GF-D8 (cell line): ENCODE measurements at regions not wholly inside any gene's neighbourhood (a gene's known extent, or its start where the extent isn't known, plus 50 kb on each side); places are given as distances from the start of the nearest gene placed in this dataset.
"Not testable (repeated sequence)": the region's sequence is repeated elsewhere in the genome, so short reads cannot be mapped to it uniquely, and the experiment has no call there.

Experiments
- DNase-seq: peaks from one replicate; lab custom pipeline; 2025; lab: John Stamatoyannopoulos, UW

GRCh38 chr2:89797320-89798038, 1106.0 kb downstream of the RPIA start:
- no peak for DNase-seq

- DNase-seq = not testable (repeated sequence)
These were observed 1109.7 kb downstream of the RPIA start for GRCh38 chr2:89801207-89801606.

GRCh38 chr2:89806363-89806762, 1114.9 kb downstream of the RPIA start:
- not testable (repeated sequence) for DNase-seq

DNA sequence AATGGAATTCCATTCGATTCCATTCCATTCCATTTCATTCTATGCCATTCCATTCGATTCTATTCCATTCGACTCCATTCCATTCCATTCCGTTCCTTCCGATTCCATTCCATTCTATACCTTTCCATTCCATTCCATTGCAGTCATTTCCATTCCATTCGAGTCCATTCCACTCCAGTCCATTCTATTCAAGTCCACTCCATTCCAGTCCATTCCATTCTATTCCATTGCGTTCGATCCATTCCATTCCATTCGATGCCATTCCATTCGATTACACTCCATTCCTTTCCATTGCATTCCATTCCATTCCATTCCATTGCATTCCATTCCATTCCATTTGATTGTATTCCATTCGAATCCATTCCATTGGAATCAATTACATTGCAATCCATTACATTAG, 1119.8 kb downstream of the RPIA start:
- no peak for DNase-seq

DNA sequence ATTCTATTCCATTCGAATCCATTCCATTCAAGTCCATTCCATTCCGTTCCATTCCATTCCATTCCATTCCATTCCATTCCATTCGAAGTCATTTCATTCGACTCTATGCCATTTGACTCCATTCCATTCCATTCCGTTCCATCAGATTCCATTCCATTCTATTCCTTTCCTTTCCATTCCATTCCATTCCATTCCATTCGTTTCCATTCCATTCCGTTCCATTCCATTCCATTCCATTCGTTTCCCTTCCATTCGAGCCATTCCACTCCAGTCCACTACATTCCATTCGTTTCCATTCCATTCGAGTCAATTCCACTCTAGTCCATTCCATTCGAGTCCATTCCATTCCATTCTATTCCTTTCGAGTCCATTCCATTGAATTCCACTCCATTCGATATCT, 1120.4 kb downstream of the RPIA start:
- DNase-seq = not testable (repeated sequence)

DNA sequence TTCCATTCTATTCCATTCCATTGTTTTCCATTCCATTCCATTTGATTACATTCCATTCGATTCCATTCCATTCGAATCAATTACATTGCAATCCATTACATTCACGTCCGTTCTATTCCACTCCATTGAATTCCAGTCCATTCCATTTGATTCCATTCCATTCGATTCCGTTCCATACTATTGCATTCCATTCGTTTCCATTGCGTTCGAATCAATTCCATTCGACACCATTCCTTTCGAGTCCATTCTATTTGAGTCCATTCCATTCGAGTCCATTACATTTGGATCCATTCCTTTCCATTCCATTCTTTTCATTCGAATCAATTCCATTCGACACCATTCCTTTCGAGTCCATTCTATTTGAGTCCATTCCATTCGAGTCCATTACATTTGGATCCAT, 1122.9 kb downstream of the RPIA start:
- not testable (repeated sequence) for DNase-seq

GRCh38 chr2:89818873-89819272, 1127.4 kb downstream of the RPIA start:
- no peak for DNase-seq

DNA sequence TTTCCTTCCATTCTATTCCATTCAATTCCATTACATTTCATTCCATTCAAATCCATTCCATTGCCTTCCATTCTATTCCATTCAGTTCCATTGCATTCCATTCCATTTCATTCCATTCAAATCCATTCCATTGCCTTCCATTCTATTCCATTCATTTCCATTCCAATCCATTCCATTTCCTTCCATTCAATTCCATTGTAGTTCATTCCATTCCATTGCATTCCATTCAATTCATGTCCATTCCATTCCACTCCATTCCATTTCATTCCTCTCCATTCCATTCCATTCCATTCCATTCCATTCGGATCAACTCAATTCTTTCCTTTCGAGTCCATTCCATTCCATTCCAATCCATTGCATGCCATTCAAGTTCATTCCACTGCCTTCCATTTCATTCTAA, 1128.3 kb downstream of the RPIA start:
- DNase-seq = no peak

GRCh38 chr2:89820248-89820647, 1128.8 kb downstream of the RPIA start:
- no peak for DNase-seq

DNA sequence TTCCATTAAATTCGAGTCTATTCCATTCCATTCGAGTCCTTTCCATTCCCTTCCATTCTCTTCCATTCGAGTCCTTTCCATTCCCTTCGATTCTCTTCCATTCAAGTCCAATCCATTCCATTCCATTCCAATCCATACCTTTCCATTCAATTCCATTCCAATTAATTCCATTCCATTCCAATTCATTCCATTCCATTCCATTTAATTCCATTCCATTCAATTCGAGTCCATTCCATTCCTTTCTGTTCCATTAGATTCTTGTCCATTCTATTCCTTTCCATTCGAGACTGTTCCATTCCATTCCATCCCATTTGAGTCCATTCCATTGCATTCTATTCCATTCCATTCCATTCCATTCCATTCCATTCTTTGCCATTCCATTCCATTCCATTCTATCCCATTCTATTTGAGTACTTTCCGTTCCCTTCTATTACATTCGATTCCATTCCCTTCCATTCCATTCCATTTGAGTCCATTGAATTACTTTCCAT, 1130.0 kb downstream of the RPIA start:
- no peak for DNase-seq

DNA sequence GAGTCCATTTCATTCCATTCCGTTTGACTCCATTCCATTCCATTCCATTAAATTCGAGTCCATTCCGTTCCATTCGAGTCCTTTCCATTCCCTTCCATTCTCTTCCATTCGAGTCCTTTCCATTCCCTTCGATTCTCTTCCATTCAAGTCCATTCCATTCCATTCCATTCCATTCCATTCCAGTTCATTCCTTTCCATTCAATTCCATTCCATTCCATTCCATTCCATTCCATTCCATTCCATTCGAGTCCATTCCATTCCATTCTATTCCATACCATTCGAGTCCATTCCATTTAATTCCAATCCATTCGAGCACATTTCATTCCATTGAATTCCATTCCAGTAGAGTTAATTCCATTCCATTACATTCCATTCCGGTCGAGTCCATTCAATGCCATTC, 1130.9 kb downstream of the RPIA start:
- DNase-seq = not testable (repeated sequence)

DNA sequence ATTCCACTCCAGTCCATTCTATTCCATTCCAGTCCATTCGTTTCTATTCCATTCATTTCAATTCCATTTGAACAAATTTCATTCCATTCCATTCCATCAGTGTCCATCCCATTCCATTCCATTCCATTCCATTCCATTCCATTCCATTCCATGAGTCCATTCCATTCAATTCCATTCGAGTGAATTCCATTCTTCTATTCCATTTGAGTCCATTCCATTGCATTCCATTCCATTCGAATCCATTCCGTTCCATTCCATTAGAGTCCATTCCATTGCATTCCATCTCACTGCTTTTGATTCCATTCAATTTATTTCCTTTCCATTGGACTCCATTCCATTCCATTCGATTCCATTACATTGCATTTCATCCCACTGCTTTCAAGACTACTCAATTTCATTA, 1132.1 kb downstream of the RPIA start:
- no peak for DNase-seq

GRCh38 chr2:89825034-89825433, 1133.6 kb downstream of the RPIA start:
- DNase-seq = no peak

DNA sequence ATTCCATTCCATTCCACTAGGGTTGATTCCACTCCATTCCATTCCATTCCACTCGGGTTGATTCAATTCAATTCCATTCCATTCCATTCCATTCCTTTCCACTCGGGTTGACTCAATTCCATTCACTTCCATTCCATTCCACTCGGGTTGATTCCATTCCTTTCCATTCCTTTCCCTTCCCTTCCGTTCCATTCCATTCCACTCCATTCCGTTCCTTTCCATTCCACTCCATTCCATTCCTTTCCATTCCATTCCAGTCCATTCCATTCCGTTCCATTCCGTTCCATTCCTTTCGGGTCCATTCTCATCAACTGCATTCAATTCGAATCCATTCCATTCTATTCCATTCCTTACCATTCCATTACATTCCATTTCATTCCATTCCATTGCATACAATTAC, 1135.3 kb downstream of the RPIA start:
- not testable (repeated sequence) for DNase-seq

- DNase-seq = not testable (repeated sequence)
These were observed 1136.4 kb downstream of the RPIA start for GRCh38 chr2:89827829-89828228.

GRCh38 chr2:89828416-89828815, 1136.9 kb downstream of the RPIA start:
- not testable (repeated sequence) for DNase-seq

- DNase-seq = not testable (repeated sequence)
These were observed 1137.6 kb downstream of the RPIA start for GRCh38 chr2:89828961-89829631.

GRCh38 chr2:89829828-89830227, 1138.4 kb downstream of the RPIA start:
- no peak for DNase-seq

GRCh38 chr2:89830341-89831218, 1139.1 kb downstream of the RPIA start:
- DNase-seq = not testable (repeated sequence)

GRCh38 chr2:89831641-89832498, 1140.4 kb downstream of the RPIA start:
- no peak for DNase-seq

DNA sequence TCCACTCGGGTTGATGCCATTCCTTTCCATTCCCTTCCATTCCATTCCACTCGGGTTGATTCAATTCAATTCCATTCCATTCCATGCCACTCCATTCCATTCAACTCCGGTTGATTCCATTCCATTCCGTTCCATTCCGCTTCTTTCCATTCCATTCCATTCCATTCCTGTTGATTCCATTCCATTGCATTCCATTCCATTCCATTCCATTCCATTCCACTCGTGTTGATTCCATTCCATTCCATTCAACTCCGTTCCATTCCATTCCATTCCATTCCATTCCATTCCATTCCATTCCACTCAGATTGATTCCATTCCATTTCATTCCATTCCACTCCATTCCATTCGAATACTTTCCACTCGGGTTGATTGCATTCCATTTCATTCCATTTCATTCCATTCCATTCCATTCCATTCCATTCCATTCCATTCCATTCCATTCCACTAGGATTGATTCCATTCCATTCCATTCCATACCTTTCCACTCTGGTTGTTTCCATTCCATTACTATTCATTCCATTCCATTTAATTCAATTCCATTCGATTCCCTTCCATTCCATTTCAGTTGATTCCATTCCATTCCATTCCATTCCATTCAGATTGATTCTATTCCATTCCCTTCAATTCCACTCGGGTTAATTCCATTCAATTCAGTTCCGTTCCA, 1141.8 kb downstream of the RPIA start:
- DNase-seq = no peak
